GM23338 (cell line): ENCODE measurements at regions not wholly inside any gene's neighbourhood (a gene's known extent, or its start where the extent isn't known, plus 50 kb on each side); places are given as distances from the start of the nearest gene placed in this dataset.

Experiments
- CREB1 ChIP-seq: fragments of 250-450 bp; sonication (Bioruptor Pico); IDR thresholded peaks from 2 replicates; pipeline ENCODE4 v1.5.0; 2020; ENCODE audit warnings: low read depth, mild to moderate bottlenecking, moderate library complexity
- CTCF ChIP-seq, 2 experiments: fragments of 200-600 bp in 1 of 2; sonication (generic) in 1 of 2; conservative IDR thresholded peaks; 2 replicates each; pipeline versions ENCODE4 v1.5.1 to v1.6.1; 2016 to 2017; ENCODE audit warnings: antibody characterized with exemption in 2 of 2, low read depth in 2 of 2, mild to moderate bottlenecking in 2 of 2, moderate library complexity in 1 of 2
- JUNB ChIP-seq: IDR thresholded peaks from one replicate; pipeline ENCODE4 v1.6.1; 2016; ENCODE audit warnings: antibody characterized with exemption; ENCODE audit not compliant: unreplicated experiment
- POLR2AphosphoS5 ChIP-seq: IDR thresholded peaks from 2 replicates; pipeline ENCODE4 v1.6.1; 2016; ENCODE audit warnings: antibody characterized with exemption, low read depth
- TF ChIP-seq, protein P1 (sequence below): IDR thresholded peaks from 2 replicates; pipeline ENCODE4 v1.6.1; 2016; ENCODE audit warnings: antibody characterized with exemption

DNA sequence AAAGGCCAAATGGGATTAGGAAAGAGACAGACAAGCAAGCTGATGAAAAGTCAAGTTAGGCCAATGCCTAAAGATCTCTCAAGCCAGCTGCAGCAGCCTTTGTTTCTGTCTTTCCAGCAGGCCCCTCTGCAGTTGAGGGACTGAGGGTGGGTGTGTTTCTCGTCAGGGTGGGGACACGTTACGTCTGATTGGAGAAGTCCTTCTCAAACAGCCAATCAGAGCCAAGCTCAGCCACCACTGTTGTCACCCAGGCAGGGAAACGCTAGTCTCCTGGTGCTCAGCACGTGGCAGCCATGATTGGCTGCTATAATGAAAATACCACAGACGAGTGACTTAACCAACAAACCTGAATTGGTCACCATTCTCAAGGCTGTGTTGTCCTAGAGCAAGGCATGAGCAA is 177.1 kb upstream of the LCORL start:
- TF ChIP-seq CTCF (conservative IDR thresholded peaks at IDR 0.05; ENCODE audit: low read depth in 2 of 2) (no peak), CREB1 (CRISPR knock-in tag) (no peak), JUNB (no peak), POLR2AphosphoS5 (no peak)
- TF ChIP-seq, protein P1, sequence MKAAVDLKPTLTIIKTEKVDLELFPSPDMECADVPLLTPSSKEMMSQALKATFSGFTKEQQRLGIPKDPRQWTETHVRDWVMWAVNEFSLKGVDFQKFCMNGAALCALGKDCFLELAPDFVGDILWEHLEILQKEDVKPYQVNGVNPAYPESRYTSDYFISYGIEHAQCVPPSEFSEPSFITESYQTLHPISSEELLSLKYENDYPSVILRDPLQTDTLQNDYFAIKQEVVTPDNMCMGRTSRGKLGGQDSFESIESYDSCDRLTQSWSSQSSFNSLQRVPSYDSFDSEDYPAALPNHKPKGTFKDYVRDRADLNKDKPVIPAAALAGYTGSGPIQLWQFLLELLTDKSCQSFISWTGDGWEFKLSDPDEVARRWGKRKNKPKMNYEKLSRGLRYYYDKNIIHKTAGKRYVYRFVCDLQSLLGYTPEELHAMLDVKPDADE: no peak
